Brain microvascular endothelial cell (primary cell): ENCODE measurements at regions not wholly inside any gene's neighbourhood (a gene's known extent, or its start where the extent isn't known, plus 50 kb on each side); places are given as distances from the start of the nearest gene placed in this dataset.

ENCODE experiments used
- DNase-seq: peaks from one replicate; pipeline ENCODE4 v3.0.0-alpha.2; 2020
- H3K27ac ChIP-seq: fragments of 250-450 bp; sonication (Bioruptor Pico); 2 replicates; pipeline ENCODE4 v1.5.1; 2020; ENCODE audit warnings: mild to moderate bottlenecking, moderate library complexity
- H3K27me3 ChIP-seq: fragments of 250-450 bp; sonication (Bioruptor Pico); replicated peaks from 2 replicates; pipeline ENCODE4 v1.5.1; 2020; ENCODE audit warnings: mild to moderate bottlenecking
- H3K36me3 ChIP-seq: fragments of 250-450 bp; sonication (Bioruptor Pico); replicated peaks from 2 replicates; pipeline ENCODE4 v1.5.1; 2020; ENCODE audit warnings: mild to moderate bottlenecking
- H3K4me3 ChIP-seq: 2 replicates; pipeline ENCODE4 v1.5.1; 2011; ENCODE audit warnings: low read depth, mild to moderate bottlenecking, control low read depth, low read length, moderate library complexity
- in situ Hi-C: cut with HindIII; loops from 2 replicates; pipeline ENCODE4 v1.10.0; 2017; ENCODE audit warnings: low sequenced_read_pairs, low pct_ligation_motif_present
- TF ChIP-seq, protein P1 (sequence below): IDR thresholded peaks from 2 replicates; pipeline ENCODE4 v1.5.1; 2011; ENCODE audit warnings: low read depth, mild to moderate bottlenecking, moderate library complexity, low read length, control low read depth, inconsistent platforms; ENCODE audit errors: missing control alignments

DNA sequence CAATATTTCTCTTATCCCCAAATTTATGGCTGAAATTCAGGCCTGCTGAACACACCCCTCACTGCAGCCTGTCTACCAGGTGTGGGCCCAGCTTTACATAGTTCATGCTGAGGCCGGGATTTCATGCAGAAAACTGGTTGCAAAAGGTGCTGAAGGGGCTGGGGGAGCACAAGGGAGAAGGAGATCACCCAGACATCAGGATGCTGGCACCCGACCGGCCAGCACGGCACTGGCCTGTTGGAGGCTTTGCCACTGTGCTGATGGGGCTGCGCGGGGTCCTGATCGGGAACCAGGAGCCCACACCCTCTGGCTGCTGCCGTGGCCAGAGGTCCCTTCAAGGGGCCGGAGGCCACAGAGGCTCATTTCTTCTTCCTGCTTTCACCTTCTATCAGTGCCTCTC is 177.9 kb upstream of the C2CD4B start:
- Histone ChIP-seq H3K27me3 (no peaks in the 10 kb centered on the region), H3K36me3 (no peaks in the 10 kb centered on the region), H3K4me3 (no peak overlapping the region), H3K27ac (no peak overlapping the region)
- in situ Hi-C loops, result no loop called here
- no peak for DNase-seq
- TF ChIP-seq, protein P1, sequence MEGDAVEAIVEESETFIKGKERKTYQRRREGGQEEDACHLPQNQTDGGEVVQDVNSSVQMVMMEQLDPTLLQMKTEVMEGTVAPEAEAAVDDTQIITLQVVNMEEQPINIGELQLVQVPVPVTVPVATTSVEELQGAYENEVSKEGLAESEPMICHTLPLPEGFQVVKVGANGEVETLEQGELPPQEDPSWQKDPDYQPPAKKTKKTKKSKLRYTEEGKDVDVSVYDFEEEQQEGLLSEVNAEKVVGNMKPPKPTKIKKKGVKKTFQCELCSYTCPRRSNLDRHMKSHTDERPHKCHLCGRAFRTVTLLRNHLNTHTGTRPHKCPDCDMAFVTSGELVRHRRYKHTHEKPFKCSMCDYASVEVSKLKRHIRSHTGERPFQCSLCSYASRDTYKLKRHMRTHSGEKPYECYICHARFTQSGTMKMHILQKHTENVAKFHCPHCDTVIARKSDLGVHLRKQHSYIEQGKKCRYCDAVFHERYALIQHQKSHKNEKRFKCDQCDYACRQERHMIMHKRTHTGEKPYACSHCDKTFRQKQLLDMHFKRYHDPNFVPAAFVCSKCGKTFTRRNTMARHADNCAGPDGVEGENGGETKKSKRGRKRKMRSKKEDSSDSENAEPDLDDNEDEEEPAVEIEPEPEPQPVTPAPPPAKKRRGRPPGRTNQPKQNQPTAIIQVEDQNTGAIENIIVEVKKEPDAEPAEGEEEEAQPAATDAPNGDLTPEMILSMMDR, result no peak

DNA sequence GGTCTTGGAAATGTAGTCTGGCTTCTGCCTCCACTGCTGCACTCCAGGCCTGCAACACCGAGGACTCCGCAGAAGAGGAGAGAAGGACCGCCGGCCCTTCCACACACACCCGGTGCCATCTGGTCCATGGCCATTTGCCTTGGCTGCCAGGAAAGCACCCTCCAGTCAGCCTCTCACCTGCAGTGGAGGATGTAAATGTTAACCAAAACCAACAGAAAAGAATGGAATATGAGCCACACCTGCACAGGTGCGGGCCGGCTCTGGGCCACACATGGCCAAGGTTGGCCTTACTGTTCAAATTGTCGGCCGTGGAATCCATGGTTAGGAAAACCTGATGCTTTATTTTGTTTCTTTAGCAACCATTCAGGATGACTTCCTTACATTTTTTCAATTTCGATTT is 178.3 kb upstream of the C2CD4B start:
- in situ Hi-C loops, result no loop called here
- TF ChIP-seq, protein P1, result no peak

DNA sequence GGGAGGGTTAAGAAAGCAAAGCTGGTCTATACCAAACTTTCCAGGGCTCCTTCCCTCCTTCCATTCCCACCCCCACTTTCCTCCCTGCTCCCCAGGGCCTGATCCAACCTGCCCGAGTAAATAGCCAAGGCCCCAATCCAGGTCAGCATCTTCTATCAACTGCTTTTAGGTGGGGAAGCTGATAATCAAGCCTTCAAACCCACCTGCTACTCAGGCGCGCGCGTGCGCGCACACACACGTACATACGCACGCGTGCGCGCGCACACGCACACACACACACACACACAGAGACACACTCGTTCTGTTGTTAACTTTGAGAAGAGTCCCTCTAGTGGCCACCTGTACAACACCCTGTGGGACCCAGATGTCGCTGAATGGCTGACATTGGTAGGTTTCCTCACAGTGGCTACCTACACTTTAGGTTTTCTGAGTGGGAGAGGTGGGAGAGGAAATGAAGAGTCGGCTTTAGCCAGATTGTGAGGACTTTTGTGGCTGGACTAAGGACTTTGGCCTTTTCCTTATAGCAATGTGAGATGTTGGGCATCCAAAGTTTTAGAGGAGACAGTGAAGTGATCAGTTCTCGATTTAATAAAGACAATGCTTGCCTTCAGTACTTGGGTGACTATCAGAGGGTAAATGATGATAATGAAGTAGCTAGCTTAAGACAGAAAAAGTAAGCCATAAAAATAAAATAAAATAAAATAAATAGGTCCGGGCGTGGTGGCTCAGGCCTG is 179.9 kb upstream of the C2CD4B start:
- Histone ChIP-seq H3K36me3 (no peaks in the 10 kb centered on the region), H3K27me3 (no peaks in the 10 kb centered on the region), H3K27ac (no peak overlapping the region), H3K4me3 (no peak overlapping the region)
- DNase-seq, result peak; percentile 37
- in situ Hi-C loops, result no loop called here
- TF ChIP-seq, protein P1, result peak; percentile 82

More for the DNA sequence above, 178.3 kb upstream of the C2CD4B start:
- Histone ChIP-seq H3K27ac (no peak overlapping the region), H3K36me3 (no peaks in the 10 kb centered on the region), H3K4me3 (no peak overlapping the region), H3K27me3 (no peaks in the 10 kb centered on the region)
- no peak for DNase-seq

DNA sequence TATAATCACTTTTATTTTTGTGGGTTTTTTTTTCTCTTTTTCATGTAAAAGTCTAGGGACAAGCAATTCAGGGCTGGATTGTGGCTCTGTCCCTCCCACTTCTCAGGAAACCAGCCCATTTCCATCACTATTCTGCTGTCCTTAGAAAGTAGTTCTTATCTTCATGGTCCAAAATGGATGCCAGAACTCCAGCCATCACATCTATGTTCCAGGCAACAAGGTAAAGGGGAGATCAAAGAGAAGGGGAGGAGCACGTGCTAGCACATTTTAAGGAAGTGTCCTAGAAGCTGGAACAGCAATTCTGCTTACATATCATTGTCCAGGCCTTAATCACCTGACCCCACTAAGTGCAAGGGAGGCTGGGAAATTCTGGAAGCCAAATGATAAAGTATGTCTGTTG is 181.1 kb upstream of the C2CD4B start:
- Histone ChIP-seq H3K4me3 (no peak overlapping the region), H3K27me3 (no peaks in the 10 kb centered on the region), H3K27ac (no peak overlapping the region), H3K36me3 (no peaks in the 10 kb centered on the region)
- TF ChIP-seq, protein P1, result no peak
- DNase-seq, result no peak
- in situ Hi-C loops, result no loop called here

DNA sequence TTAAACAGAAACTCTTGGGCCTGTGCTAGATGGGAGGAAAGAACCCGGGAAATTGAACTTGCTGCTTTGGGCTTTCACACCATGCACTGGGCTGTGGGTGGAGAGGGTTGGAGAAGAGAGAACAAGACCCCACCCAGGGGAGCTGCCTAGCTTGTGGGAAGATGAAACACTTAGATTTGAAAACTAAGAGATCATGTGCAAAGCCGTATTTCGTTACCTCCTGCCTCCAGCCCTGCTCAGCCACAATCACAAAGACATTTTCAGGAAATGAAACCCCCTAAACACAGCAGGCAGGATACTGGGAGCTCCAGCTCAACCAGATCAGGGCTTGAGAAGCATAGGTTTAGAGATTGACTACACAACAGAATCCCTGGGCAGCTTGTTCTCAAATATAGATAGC is 183.0 kb upstream of the C2CD4B start:
- Histone ChIP-seq H3K4me3 (no peak overlapping the region), H3K27ac (no peak overlapping the region), H3K36me3 (no peaks in the 10 kb centered on the region), H3K27me3 (no peaks in the 10 kb centered on the region)
- DNase-seq, result no peak
- TF ChIP-seq, protein P1, result no peak
- in situ Hi-C loops, result no loop called here

DNA sequence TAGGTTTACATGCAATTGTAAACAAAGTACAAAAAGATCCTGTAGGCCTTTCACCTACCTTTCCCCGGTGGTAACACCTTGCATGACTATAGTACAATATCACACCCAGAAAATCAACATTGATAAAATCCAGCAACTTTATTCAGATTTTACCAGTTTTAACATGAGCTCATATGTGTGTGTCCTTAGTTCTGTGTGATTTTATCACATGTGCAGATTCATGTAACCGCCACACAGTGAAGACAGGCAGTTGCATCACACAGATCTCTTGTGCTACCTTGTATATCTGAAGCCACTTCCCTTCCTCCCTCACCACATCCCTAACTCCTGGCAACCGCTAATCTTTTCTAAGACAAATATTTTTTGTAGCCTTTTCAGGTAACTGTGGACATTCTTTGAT is 183.5 kb upstream of the C2CD4B start:
- Histone ChIP-seq H3K27me3 (no peaks in the 10 kb centered on the region), H3K4me3 (no peak overlapping the region), H3K27ac (no peak overlapping the region), H3K36me3 (no peaks in the 10 kb centered on the region)
- DNase-seq, result no peak
- TF ChIP-seq, protein P1, result no peak
- in situ Hi-C loops, result no loop called here
